WTC11 (cell line): ENCODE measurements at regions not wholly inside any gene's neighbourhood (a gene's known extent, or its start where the extent isn't known, plus 50 kb on each side); places are given as distances from the start of the nearest gene placed in this dataset.

Source experiments
- ATAC-seq: fragments of 200-7000 bp; cut with Tn5 transposase; 2 replicates; pipeline ENCODE4 v1.10.0; 2021; ENCODE audit warnings: mild to moderate bottlenecking, moderate library complexity
- CTCF ChIA-PET: fragments of 300-600 bp; sonication (Branson Sonifier 250); formaldehyde crosslinking; loops from one replicate; lab custom pipeline; 2021; ENCODE audit warnings: antibody characterized with exemption; lab: Charles Lee
- POLR2A ChIA-PET: fragments of 350-600 bp; sonication (Branson Sonifier 250); formaldehyde crosslinking; loops from one replicate; lab custom pipeline; 2021; ENCODE audit warnings: antibody characterized with exemption; lab: Charles Lee
- DNase-seq: peaks from one replicate; pipeline ENCODE4 v3.0.0; 2021; ENCODE audit warnings: low spot score
- H3K27ac Mint-ChIP-seq: 2 replicates; pipeline ENCODE4 v1.8.0; 2021; ENCODE audit warnings: mixed read lengths
- H3K27me3 Mint-ChIP-seq: 2 replicates; pipeline ENCODE4 v1.8.0; 2021; ENCODE audit warnings: low read depth, mild to moderate bottlenecking, moderate library complexity, mixed read lengths
- H3K36me3 Mint-ChIP-seq: 2 replicates; pipeline ENCODE4 v1.8.0; 2021; ENCODE audit warnings: mixed read lengths
- H3K4me1 Mint-ChIP-seq: 2 replicates; pipeline ENCODE4 v1.8.0; 2022; ENCODE audit warnings: mixed read lengths
- H3K4me3 Mint-ChIP-seq: 2 replicates; pipeline ENCODE4 v1.8.0; 2021; ENCODE audit warnings: mild to moderate bottlenecking, moderate library complexity, mixed read lengths
- H3K9me3 Mint-ChIP-seq: 2 replicates; pipeline ENCODE4 v1.8.0; 2021; ENCODE audit warnings: mixed read lengths
- ATF1 ChIP-seq: sonication (generic); formaldehyde crosslinking; IDR thresholded peaks from 2 replicates; pipeline ENCODE4 v1.8.1; 2023; ENCODE audit warnings: mild to moderate bottlenecking, moderate library complexity, missing genetic modification reagents
- ATF2 ChIP-seq: sonication (generic); formaldehyde crosslinking; IDR thresholded peaks from 2 replicates; pipeline ENCODE4 v1.8.1; 2022; ENCODE audit warnings: low read depth, missing genetic modification reagents, borderline replicate concordance
- CDX4 ChIP-seq: fragments of 250-450 bp; sonication (Bioruptor Pico); IDR thresholded peaks from 2 replicates; pipeline ENCODE4 v1.9.0; 2021; ENCODE audit warnings: moderate library complexity, mild to moderate bottlenecking, inconsistent platforms, borderline replicate concordance
- E2F1 ChIP-seq: sonication (generic); formaldehyde crosslinking; IDR thresholded peaks from 2 replicates; pipeline ENCODE4 v1.8.0; 2022; ENCODE audit warnings: mild to moderate bottlenecking, missing genetic modification reagents
- ETV6 ChIP-seq: sonication (generic); formaldehyde crosslinking; IDR thresholded peaks from 2 replicates; pipeline ENCODE4 v1.8.1; 2022; ENCODE audit warnings: mild to moderate bottlenecking, missing genetic modification reagents
- FOXP1 ChIP-seq: sonication (generic); formaldehyde crosslinking; IDR thresholded peaks from 2 replicates; pipeline ENCODE4 v1.8.0; 2022; ENCODE audit warnings: missing genetic modification reagents, mild to moderate bottlenecking, moderate library complexity, borderline replicate concordance
- FOXP4 ChIP-seq: sonication (generic); formaldehyde crosslinking; IDR thresholded peaks from 2 replicates; pipeline ENCODE4 v1.8.0; 2022; ENCODE audit warnings: mild to moderate bottlenecking, missing genetic modification reagents
- GRHL2 ChIP-seq: fragments of 250-450 bp; sonication (Bioruptor Pico); IDR thresholded peaks from 2 replicates; pipeline ENCODE4 v1.8.0; 2022; ENCODE audit warnings: mild to moderate bottlenecking, moderate library complexity; ENCODE audit not compliant: insufficient replicate concordance, severe bottlenecking
- HMGXB4 ChIP-seq: sonication (generic); formaldehyde crosslinking; IDR thresholded peaks from 2 replicates; pipeline ENCODE4 v1.8.1; 2023; ENCODE audit warnings: mild to moderate bottlenecking, moderate library complexity, missing genetic modification reagents
- IRF2 ChIP-seq: sonication (generic); formaldehyde crosslinking; IDR thresholded peaks from 2 replicates; pipeline ENCODE4 v1.8.0; 2022; ENCODE audit warnings: low read depth, missing genetic modification reagents, borderline replicate concordance
- JUN ChIP-seq: sonication (generic); formaldehyde crosslinking; IDR thresholded peaks from 2 replicates; pipeline ENCODE4 v1.8.0; 2023; ENCODE audit warnings: mild to moderate bottlenecking, missing genetic modification reagents
- KAT7 ChIP-seq: sonication (generic); formaldehyde crosslinking; IDR thresholded peaks from 2 replicates; pipeline ENCODE4 v1.8.1; 2023; ENCODE audit warnings: missing genetic modification reagents, mild to moderate bottlenecking, borderline replicate concordance
- NR2C2 ChIP-seq: sonication (generic); formaldehyde crosslinking; IDR thresholded peaks from 2 replicates; pipeline ENCODE4 v1.8.0; 2022; ENCODE audit warnings: mild to moderate bottlenecking, missing genetic modification reagents
- PRDM15 ChIP-seq: sonication (generic); formaldehyde crosslinking; IDR thresholded peaks from 2 replicates; pipeline ENCODE4 v1.8.0; 2022; ENCODE audit warnings: missing genetic modification reagents
- RORB ChIP-seq: fragments of 250-450 bp; sonication (Bioruptor Pico); IDR thresholded peaks from 2 replicates; pipeline ENCODE4 v1.9.0; 2021; ENCODE audit warnings: mild to moderate bottlenecking
- SMAD4 ChIP-seq: sonication (generic); formaldehyde crosslinking; IDR thresholded peaks from 2 replicates; pipeline ENCODE4 v1.8.0; 2022; ENCODE audit warnings: mild to moderate bottlenecking, missing genetic modification reagents
- ZNF232 ChIP-seq: sonication (generic); formaldehyde crosslinking; IDR thresholded peaks from 2 replicates; pipeline ENCODE4 v1.8.0; 2022; ENCODE audit warnings: mild to moderate bottlenecking, missing genetic modification reagents
- ZNF396 ChIP-seq: fragments of 250-450 bp; sonication (Bioruptor Pico); IDR thresholded peaks from 2 replicates; pipeline ENCODE4 v1.8.0; 2021; ENCODE audit warnings: mild to moderate bottlenecking, moderate library complexity, borderline replicate concordance
- ZNF425 ChIP-seq: fragments of 250-450 bp; sonication (Bioruptor Pico); conservative IDR thresholded peaks from 2 replicates; pipeline ENCODE4 v1.9.0; 2021; ENCODE audit warnings: mild to moderate bottlenecking
- ZNF532 ChIP-seq: fragments of 250-450 bp; sonication (Bioruptor Pico); IDR thresholded peaks from 2 replicates; pipeline ENCODE4 v1.9.0; 2021; ENCODE audit warnings: mild to moderate bottlenecking, borderline replicate concordance

GRCh38 chr3:144197582-144197981 lies 226.0 kb downstream of the DIPK2A start:
- Mint-ChIP-seq H3K4me3 (no peak overlapping the region), H3K27ac (no peak overlapping the region), H3K27me3 (no peaks in the 10 kb centered on the region), H3K9me3 (peaks cover 44% of the 10 kb centered on the region)
- no peak for ATAC-seq
- CTCF ChIA-PET: no interaction called here
- TF ChIP-seq CDX4 (CRISPR knock-in tag) (no peak), ZNF425 (no peak), NR2C2 (no peak), ATF1 (CRISPR knock-in tag) (no peak), SMAD4 (CRISPR knock-in tag) (no peak), IRF2 (no peak), ATF2 (no peak), FOXP4 (no peak), E2F1 (CRISPR knock-in tag) (no peak), ZNF232 (CRISPR knock-in tag) (no peak), ETV6 (CRISPR knock-in tag) (no peak), RORB (CRISPR knock-in tag) (no peak), ZNF532 (CRISPR knock-in tag) (no peak), ZNF396 (CRISPR knock-in tag) (no peak), KAT7 (no peak), GRHL2 (CRISPR knock-in tag) (no peak), JUN (CRISPR knock-in tag) (no peak), PRDM15 (no peak), FOXP1 (CRISPR knock-in tag) (no peak), HMGXB4 (no peak)
- TF ChIP-seq, all 79 proteins: peak for 0
- no peaks in the 10 kb centered on the region for H3K4me1 Mint-ChIP-seq
- POLR2A ChIA-PET: no interaction called here
- H3K36me3 Mint-ChIP-seq: peaks cover 13% of the 10 kb centered on the region
- DNase-seq: no peak
